RWPE1 (cell line): ENCODE measurements at regions not wholly inside any gene's neighbourhood (a gene's known extent, or its start where the extent isn't known, plus 50 kb on each side); places are given as distances from the start of the nearest gene placed in this dataset.
"Not testable (repeated sequence)": the region's sequence is repeated elsewhere in the genome, so short reads cannot be mapped to it uniquely, and the experiment has no call there.

Experiments
- CTCF ChIA-PET: fragments of 350-600 bp; sonication (Branson Sonifier 250); formaldehyde crosslinking; extraction: SDS; loops from one replicate; lab custom pipeline; 2021; lab: Yijun Ruan, JAX
- POLR2A ChIA-PET: fragments of 400-600 bp; formaldehyde crosslinking; extraction: SDS; loops from one replicate; lab custom pipeline; 2020; ENCODE audit warnings: antibody characterized with exemption; ENCODE audit not compliant: low non-redundant PET; lab: Yijun Ruan, JAX
- DNase-seq: peaks from one replicate; pipeline ENCODE4 v3.0.0; 2012; ENCODE audit warnings: low spot score
- H3K27ac ChIP-seq: fragments of 450-650 bp; 2 replicates; pipeline ENCODE4 v1.5.1; 2017
- TF ChIP-seq, protein P1 (sequence below): fragments of 450-650 bp; conservative IDR thresholded peaks from 2 replicates; pipeline ENCODE4 v1.5.1; 2017; ENCODE audit warnings: low read depth, mild to moderate bottlenecking

DNA sequence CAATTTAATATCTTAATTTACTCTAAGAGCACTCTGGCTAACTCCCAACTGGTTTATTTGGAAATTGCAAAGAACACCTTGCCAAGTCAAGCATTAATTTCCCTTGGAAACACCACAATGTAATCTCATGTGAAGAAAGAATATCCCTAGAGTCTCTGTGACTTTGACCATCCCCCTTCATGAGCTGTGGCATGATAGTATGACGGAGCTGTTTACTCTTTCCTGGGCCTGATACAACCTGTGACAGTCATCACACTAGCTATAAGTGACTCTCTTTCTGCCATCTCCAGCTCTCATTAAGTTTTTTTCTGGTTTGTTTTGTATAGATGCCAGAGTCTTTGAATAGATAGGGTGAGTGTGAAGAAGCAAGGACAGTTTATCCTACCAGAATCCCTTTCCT lies 470.3 kb upstream of the JARID2 start:
- no peak for DNase-seq
- POLR2A ChIA-PET = no interaction called here

DNA sequence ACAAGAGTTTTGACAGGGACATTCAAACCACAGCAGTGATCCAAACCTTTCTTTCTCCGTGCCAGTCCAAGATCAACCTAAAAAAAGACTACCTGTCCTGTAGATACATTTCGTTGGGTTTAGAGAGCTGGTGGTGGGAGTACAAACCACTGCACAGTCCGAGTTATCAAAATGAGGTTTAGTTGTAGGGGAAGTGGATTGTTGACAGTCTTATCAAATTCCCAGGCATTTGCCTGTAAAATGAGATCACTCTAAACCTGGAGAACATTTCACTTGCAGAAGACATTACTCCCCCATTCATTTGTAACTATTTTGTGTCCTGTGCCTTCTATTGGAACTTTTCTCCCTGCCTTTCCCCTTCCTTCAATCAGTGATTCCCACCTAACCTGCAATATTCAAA lies 469.6 kb upstream of the JARID2 start:
- DNase-seq = no peak
- no peak overlapping the region for H3K27ac ChIP-seq
- POLR2A ChIA-PET = no interaction called here
- TF ChIP-seq, protein P1, sequence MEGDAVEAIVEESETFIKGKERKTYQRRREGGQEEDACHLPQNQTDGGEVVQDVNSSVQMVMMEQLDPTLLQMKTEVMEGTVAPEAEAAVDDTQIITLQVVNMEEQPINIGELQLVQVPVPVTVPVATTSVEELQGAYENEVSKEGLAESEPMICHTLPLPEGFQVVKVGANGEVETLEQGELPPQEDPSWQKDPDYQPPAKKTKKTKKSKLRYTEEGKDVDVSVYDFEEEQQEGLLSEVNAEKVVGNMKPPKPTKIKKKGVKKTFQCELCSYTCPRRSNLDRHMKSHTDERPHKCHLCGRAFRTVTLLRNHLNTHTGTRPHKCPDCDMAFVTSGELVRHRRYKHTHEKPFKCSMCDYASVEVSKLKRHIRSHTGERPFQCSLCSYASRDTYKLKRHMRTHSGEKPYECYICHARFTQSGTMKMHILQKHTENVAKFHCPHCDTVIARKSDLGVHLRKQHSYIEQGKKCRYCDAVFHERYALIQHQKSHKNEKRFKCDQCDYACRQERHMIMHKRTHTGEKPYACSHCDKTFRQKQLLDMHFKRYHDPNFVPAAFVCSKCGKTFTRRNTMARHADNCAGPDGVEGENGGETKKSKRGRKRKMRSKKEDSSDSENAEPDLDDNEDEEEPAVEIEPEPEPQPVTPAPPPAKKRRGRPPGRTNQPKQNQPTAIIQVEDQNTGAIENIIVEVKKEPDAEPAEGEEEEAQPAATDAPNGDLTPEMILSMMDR = no peak
- CTCF ChIA-PET = no interaction called here

More for the DNA sequence above, 470.3 kb upstream of the JARID2 start:
- no peak overlapping the region for H3K27ac ChIP-seq
- TF ChIP-seq, protein P1 = no peak
- CTCF ChIA-PET = interaction anchor here (0.5 kb wide), 1 partner anchor 111 kb away, joined by 3 read pairs; no protein-coding TSS in a partner anchor

DNA sequence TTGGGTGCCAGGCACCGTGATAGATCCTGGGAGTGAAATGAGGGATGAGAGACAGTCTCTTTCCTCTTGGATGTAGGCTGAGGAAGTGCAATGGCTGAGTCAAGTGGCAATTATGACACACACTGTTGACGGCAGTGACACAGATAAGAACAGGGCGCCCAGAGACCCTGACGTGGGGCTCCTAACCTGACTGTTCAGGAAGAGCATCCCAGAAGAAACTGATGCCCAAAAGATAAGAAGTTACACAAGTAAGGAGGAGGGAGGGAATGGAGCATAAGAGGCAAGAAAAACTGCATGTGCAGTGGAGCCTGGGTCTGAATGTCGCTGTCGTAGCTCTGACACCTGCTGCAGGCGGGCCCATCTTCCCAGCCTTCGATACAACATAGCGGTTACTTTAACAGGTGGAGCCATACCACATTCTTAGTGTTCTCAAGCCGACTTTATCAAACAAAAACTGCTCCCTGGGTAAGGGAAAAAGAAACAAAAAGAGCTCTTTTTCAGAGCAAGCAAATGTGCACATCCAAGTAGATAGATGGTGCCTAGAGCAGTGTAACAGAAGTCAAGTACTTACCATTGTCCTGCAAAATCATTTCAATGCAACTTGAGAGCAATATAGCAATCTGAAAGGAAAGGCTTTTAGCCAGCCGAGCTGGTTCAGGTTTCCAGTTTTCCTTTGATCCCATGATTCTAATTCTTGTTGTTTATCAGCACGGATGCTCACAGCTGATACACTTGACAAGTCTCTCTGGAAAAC lies 463.9 kb upstream of the JARID2 start:
- H3K27ac ChIP-seq = no peak overlapping the region
- DNase-seq = no peak
- ChIA-PET POLR2A (no interaction called here), CTCF (no interaction called here)
- TF ChIP-seq, protein P1 = no peak

DNA sequence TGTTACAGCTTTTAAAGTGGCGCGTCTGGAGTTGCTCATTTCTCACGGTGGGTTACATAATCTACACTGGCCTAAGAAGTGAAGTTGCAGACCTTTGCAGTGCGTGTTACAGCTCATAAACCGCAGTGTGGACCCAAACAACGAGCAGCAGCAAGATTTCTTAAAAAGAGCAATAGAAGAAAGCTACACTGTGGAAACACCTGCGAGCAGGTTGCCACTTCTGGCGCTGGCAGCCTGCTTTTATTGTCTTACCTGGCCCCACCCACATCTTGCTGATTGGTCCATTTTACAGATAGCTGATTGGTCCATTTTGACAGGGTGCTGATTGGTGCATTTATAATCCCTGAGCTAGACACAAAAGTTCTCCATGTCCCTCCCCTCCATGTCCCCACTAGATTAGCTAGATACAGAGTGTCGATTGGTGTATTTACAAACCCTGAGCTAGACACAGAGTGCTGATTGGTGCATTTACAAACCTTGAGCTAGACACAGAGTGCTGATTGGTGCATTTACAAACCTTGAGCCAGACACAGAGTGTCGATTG lies 462.9 kb upstream of the JARID2 start:
- H3K27ac ChIP-seq, DNase-seq, POLR2A ChIA-PET, CTCF ChIA-PET: not testable (repeated sequence)

DNA sequence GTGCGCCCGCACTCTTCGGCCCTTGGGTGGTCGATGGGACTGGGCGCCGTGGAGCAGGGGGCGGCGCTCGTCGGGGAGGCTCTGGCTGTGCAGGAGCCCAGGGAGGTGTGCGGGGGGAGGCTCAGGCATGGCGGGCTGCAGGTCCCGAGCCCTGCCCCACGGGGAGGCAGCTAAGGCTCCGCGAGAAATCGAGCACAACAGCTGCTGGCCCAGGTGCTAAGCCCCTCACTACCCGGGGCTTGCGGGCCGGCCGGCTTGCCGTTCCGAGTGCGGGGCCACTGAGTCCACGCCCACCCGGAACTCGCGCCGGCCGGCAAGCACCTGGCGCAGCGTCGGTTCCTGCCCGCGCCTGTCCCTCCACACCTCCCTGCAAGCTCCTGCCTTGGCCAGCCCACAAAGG lies 462.3 kb upstream of the JARID2 start:
- no peak for DNase-seq
- POLR2A ChIA-PET = no interaction called here
- no peak overlapping the region for H3K27ac ChIP-seq

DNA sequence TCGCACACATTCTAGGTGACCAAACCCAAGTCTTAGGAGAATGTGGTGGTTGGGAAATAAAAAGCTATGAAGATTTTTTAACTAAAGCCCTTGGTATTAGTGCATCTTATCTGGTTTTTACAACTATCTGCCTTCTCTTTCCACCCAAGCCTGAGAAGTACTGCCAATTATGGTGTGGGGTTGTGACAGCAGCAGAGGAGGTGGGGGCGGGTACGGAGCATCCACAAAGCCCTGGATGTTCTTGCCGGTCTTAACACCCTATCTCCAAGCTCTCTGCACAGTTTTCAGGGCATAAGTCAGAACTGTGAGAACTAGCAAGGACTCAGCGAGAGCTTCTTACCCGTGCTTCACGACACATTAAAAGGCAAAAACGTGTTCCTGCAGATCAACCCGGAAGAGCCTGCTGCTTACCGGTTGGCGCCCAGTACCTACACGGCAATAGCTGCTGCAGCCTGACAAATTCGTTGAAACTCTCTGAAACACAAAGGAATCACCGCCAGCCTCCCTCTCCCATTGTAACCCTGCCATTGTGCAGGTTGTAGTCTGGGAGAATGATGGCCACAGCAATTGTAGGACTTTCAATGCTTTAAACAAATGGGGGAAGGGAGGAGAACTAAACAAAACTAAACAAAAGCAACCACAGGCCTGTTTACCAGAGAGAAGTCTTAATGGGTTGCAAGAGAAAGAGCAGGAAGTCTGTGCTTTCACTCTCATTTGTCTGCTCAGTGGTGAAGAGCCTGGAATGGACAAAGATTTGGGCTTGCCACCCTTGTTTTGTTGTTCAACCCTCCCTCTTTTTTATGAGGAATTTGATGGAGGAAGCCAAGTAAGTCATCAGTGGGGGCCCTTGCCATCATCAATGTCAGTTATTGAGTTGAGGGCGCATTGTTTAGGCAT lies 461.0 kb upstream of the JARID2 start:
- no peak for DNase-seq
- ChIA-PET CTCF (interaction anchor here (0.5 kb wide), 1 partner anchor 495 kb away, joined by 3 read pairs; no protein-coding TSS in a partner anchor), POLR2A (no interaction called here)
- no peak overlapping the region for H3K27ac ChIP-seq
- TF ChIP-seq, protein P1 = no peak

More for the DNA sequence above, 462.3 kb upstream of the JARID2 start:
- CTCF ChIA-PET = no interaction called here
- TF ChIP-seq, protein P1 = no peak
